AG10803 (cell line): ENCODE measurements at regions not wholly inside any gene's neighbourhood (a gene's known extent, or its start where the extent isn't known, plus 50 kb on each side); places are given as distances from the start of the nearest gene placed in this dataset.

Source experiments
- DNase-seq: peaks from one replicate; pipeline ENCODE4 v3.0.0; 2010; ENCODE audit warnings: low read depth
- H3K4me3 ChIP-seq: 2 replicates; pipeline ENCODE4 v1.5.1; 2011; ENCODE audit warnings: mild to moderate bottlenecking, low read length, control low read depth
- CTCF ChIP-seq: conservative IDR thresholded peaks from 2 replicates; pipeline ENCODE4 v1.5.1; 2011; ENCODE audit warnings: mild to moderate bottlenecking, low read length, control low read depth, inconsistent platforms

- no peak overlapping the region for H3K4me3 ChIP-seq
- no peak for DNase-seq
- TF ChIP-seq CTCF = no peak
These were observed 197.1 kb downstream of the MEX3B start for GRCh38 chr15:81848701-81849100.

- TF ChIP-seq CTCF = no peak
- no peak overlapping the region for H3K4me3 ChIP-seq
These were observed 201.9 kb downstream of the MEX3B start for GRCh38 chr15:81843757-81844407.

GRCh38 chr15:81843226-81843625 lies 202.6 kb downstream of the MEX3B start:
- no peak overlapping the region for H3K4me3 ChIP-seq
- DNase-seq = no peak
- no peak for TF ChIP-seq CTCF

More at GRCh38 chr15:81843757-81844407, 201.9 kb downstream of the MEX3B start:
- no peak for DNase-seq

GRCh38 chr15:81839387-81839786 lies 206.4 kb downstream of the MEX3B start:
- no peak overlapping the region for H3K4me3 ChIP-seq
- DNase-seq = no peak
- TF ChIP-seq CTCF = no peak

GRCh38 chr15:81835731-81836130 lies 210.1 kb downstream of the MEX3B start:
- DNase-seq = no peak
- no peak overlapping the region for H3K4me3 ChIP-seq
- TF ChIP-seq CTCF = no peak

GRCh38 chr15:81830520-81830919 lies 215.3 kb downstream of the MEX3B start:
- no peak for DNase-seq
- no peak overlapping the region for H3K4me3 ChIP-seq
- no peak for TF ChIP-seq CTCF

GRCh38 chr15:81829918-81830317 lies 215.9 kb downstream of the MEX3B start:
- no peak overlapping the region for H3K4me3 ChIP-seq
- TF ChIP-seq CTCF = no peak
- DNase-seq = no peak
